CD14-positive monocyte (primary cell): ENCODE measurements at regions not wholly inside any gene's neighbourhood (a gene's known extent, or its start where the extent isn't known, plus 50 kb on each side); places are given as distances from the start of the nearest gene placed in this dataset.

Source experiments
- DNase-seq, 3 donors: peaks; one replicate each; pipeline ENCODE4 v3.0.0-alpha.2; 2011 to 2022
- H2AFZ ChIP-seq: 2 replicates; pipeline ENCODE4 v1.6.0; 2012; ENCODE audit warnings: mild to moderate bottlenecking, low read depth, low read length, inconsistent platforms; ENCODE audit not compliant: insufficient read depth, poor library complexity, severe bottlenecking
- H3K27ac ChIP-seq, 2 donors: 1 replicate in 1 of 2; 2 replicates in 1 of 2; pipeline ENCODE4 v1.5.1; 2012 to 2013; ENCODE audit warnings: low read length in 2 of 2, control low read depth in 1 of 2, inconsistent platforms in 1 of 2, low read depth in 1 of 2, mild to moderate bottlenecking in 1 of 2
- H3K27me3 ChIP-seq, 2 donors: one replicate each; pipeline versions ENCODE4 v1.6.0 to v1.6.1; 2011 to 2013; ENCODE audit warnings: low read length in 2 of 2; ENCODE audit not compliant: control insufficient read depth in 2 of 2, insufficient read depth in 2 of 2
- H3K36me3 ChIP-seq, 2 donors: replicated peaks in 1 of 2; 1 replicate in 1 of 2; 2 replicates in 1 of 2; pipeline versions ENCODE4 v1.5.1 to v1.6.1; 2012 to 2013; ENCODE audit warnings: low read length in 2 of 2, control low read depth in 1 of 2, inconsistent platforms in 1 of 2, mild to moderate bottlenecking in 1 of 2; ENCODE audit not compliant: insufficient read depth in 2 of 2, control insufficient read depth in 1 of 2
- H3K4me1 ChIP-seq, 2 donors: 1 replicate in 1 of 2; 2 replicates in 1 of 2; pipeline versions ENCODE4 v1.5.1 to v1.6.1; 2012 to 2013; ENCODE audit warnings: low read length in 2 of 2, control low read depth in 1 of 2, inconsistent platforms in 1 of 2, mild to moderate bottlenecking in 1 of 2, moderate library complexity in 1 of 2; ENCODE audit not compliant: insufficient read depth in 2 of 2, control insufficient read depth in 1 of 2
- H3K4me2 ChIP-seq: replicated peaks from 2 replicates; pipeline ENCODE3; 2012; ENCODE audit warnings: low read length, moderate library complexity, mild to moderate bottlenecking; ENCODE audit not compliant: poor library complexity, severe bottlenecking; ENCODE audit errors: extremely low read depth
- H3K4me3 ChIP-seq, 3 experiments: fragments of 200-600 bp in 1 of 3; sonication (generic) in 1 of 3; replicated peaks in 1 of 3; 1 replicate in 2 of 3; 2 replicates in 1 of 3; pipeline ENCODE4 v1.5.1; 2011 to 2013; ENCODE audit warnings: low read length in 3 of 3, mild to moderate bottlenecking in 3 of 3, control low read depth in 2 of 3, low read depth in 2 of 3, inconsistent platforms in 1 of 3, moderate library complexity in 1 of 3
- H3K79me2 ChIP-seq: 2 replicates; pipeline ENCODE4 v1.6.0; 2012; ENCODE audit warnings: mild to moderate bottlenecking, control low read depth, inconsistent platforms, low read length, moderate library complexity; ENCODE audit not compliant: insufficient read depth
- H3K9ac ChIP-seq: 2 replicates; pipeline ENCODE4 v1.6.0; 2017; ENCODE audit warnings: low read length, mild to moderate bottlenecking; ENCODE audit not compliant: insufficient read depth, poor library complexity, severe bottlenecking
- H3K9me3 ChIP-seq, 2 donors: replicated peaks in 1 of 2; 1 replicate in 1 of 2; 2 replicates in 1 of 2; pipeline versions ENCODE4 v1.5.1 to v1.6.1; 2012 to 2013; ENCODE audit warnings: low read length in 2 of 2, control low read depth in 1 of 2; ENCODE audit not compliant: control insufficient read depth in 1 of 2, insufficient read depth in 1 of 2
- H4K20me1 ChIP-seq: 2 replicates; pipeline ENCODE4 v1.6.0; 2012; ENCODE audit warnings: mild to moderate bottlenecking, low read length, control low read depth, moderate library complexity; ENCODE audit not compliant: insufficient read depth
- H3K27ac Mint-ChIP-seq, 7 donors: one replicate each; pipeline ENCODE4 v1.8.0; 2020; ENCODE audit warnings: mild to moderate bottlenecking in 7 of 7, mixed read lengths in 7 of 7, moderate library complexity in 6 of 7, inconsistent platforms in 2 of 7
- H3K27me3 Mint-ChIP-seq, 3 donors: one replicate each; pipeline ENCODE4 v1.8.0; 2021 to 2022; ENCODE audit warnings: low read depth in 3 of 3, mild to moderate bottlenecking in 3 of 3, mixed read lengths in 3 of 3, moderate library complexity in 3 of 3, inconsistent platforms in 1 of 3
- H3K36me3 Mint-ChIP-seq, 2 donors: one replicate each; pipeline ENCODE4 v1.8.0; 2020; ENCODE audit warnings: mixed read lengths in 2 of 2, inconsistent platforms in 1 of 2, mild to moderate bottlenecking in 1 of 2
- H3K4me1 Mint-ChIP-seq: one replicate; pipeline ENCODE4 v1.8.0; 2020; ENCODE audit warnings: mild to moderate bottlenecking, mixed read lengths
- H3K4me3 Mint-ChIP-seq, 2 donors: one replicate each; pipeline ENCODE4 v1.8.0; 2020; ENCODE audit warnings: mild to moderate bottlenecking in 2 of 2, mixed read lengths in 2 of 2, moderate library complexity in 1 of 2
- H3K9me3 Mint-ChIP-seq, 7 donors: one replicate each; pipeline ENCODE4 v1.8.0; 2020 to 2022; ENCODE audit warnings: mixed read lengths in 7 of 7, mild to moderate bottlenecking in 6 of 7, moderate library complexity in 6 of 7, inconsistent platforms in 2 of 7
- WGBS: methylation state at CpG from one replicate; pipeline ENCODE4 v1.1.5; 2013; ENCODE audit warnings: missing lambda C conversion rate; ENCODE audit not compliant: insufficient coverage; 5-methylcytosine and 5-hydroxymethylcytosine counted together
- intact Hi-C, 2 donors: fragments of 100-400 bp; cut with micrococcal nuclease; formaldehyde crosslinking; loops; one replicate each; pipeline versions ENCODE4 v1.15.0 to v1.15.1; 2023
- TF ChIP-seq, protein P1 (sequence below): fragments of 200-600 bp; IDR thresholded peaks from one replicate; pipeline ENCODE4 v1.8.0; 2022; ENCODE audit warnings: antibody characterized with exemption, mild to moderate bottlenecking

DNA sequence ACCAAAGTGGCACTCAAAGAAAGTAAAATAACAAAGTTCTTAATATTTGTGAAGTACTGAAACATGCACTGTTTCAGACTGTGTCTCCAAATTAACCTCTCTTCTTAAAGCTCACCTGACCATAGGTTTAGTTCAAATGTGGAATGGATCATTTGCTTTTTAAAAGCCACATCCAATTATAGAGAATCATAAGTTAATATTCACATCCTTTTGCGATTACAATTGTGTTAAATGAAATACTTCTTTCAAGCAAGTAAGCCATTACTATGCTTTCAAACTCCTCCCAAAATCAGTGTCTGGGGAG is 95.3 kb upstream of the PTPN13 start:
- WGBS: no CpG with 5 or more reads among the region's 1 CpG
- Histone ChIP-seq H3K27ac (no peak overlapping the region), H3K9me3 (no peaks in the 10 kb centered on the region), H2AFZ (no peak overlapping the region), H3K4me2 (no peak overlapping the region), H3K4me1 (peaks cover 0 to under 1% of the 10 kb centered on the region in 2 donors), H3K79me2 (no peaks in the 10 kb centered on the region), H3K27me3 (no peaks in the 10 kb centered on the region), H4K20me1 (no peaks in the 10 kb centered on the region), H3K9ac (no peak overlapping the region), H3K36me3 (no peaks in the 10 kb centered on the region), H3K4me3 (no peak overlapping the region)
- no peak overlapping the region for H3K4me3 Mint-ChIP-seq
- H3K9me3 Mint-ChIP-seq: no peaks in the 10 kb centered on the region
- TF ChIP-seq, protein P1, sequence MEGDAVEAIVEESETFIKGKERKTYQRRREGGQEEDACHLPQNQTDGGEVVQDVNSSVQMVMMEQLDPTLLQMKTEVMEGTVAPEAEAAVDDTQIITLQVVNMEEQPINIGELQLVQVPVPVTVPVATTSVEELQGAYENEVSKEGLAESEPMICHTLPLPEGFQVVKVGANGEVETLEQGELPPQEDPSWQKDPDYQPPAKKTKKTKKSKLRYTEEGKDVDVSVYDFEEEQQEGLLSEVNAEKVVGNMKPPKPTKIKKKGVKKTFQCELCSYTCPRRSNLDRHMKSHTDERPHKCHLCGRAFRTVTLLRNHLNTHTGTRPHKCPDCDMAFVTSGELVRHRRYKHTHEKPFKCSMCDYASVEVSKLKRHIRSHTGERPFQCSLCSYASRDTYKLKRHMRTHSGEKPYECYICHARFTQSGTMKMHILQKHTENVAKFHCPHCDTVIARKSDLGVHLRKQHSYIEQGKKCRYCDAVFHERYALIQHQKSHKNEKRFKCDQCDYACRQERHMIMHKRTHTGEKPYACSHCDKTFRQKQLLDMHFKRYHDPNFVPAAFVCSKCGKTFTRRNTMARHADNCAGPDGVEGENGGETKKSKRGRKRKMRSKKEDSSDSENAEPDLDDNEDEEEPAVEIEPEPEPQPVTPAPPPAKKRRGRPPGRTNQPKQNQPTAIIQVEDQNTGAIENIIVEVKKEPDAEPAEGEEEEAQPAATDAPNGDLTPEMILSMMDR: peak; percentile 74
- H3K27me3 Mint-ChIP-seq: peaks cover 0 to 5% (median 1%) of the 10 kb centered on the region in 3 donors
- H3K27ac Mint-ChIP-seq: no peak overlapping the region
- peaks cover 2% of the 10 kb centered on the region for H3K4me1 Mint-ChIP-seq
- DNase-seq: no peak
- no peaks in the 10 kb centered on the region for H3K36me3 Mint-ChIP-seq
- intact Hi-C loops: no loop called here

DNA sequence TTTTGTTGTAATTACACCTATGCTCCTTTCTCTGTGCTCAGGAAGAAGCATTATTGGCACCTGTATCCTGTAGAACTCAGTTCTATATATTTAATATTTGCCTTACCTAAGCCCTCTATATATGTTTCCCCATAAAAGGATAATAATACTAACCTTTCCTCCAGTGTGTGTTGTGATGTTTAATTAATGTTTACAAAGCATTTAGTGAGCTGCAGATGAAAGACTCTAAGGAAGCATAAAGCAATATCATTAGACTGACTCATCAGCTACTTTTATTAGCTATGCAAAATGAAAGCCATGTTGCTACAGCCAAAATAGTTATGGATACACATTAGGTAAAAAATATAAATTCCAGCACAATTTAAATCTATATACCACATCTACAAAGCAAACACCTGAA is 93.6 kb upstream of the PTPN13 start:
- H3K27me3 ChIP-seq: no peaks in the 10 kb centered on the region
- no peak overlapping the region for H3K9ac ChIP-seq
- no peaks in the 10 kb centered on the region for H3K4me1 ChIP-seq
- no peaks in the 10 kb centered on the region for H4K20me1 ChIP-seq
- no peak for DNase-seq
- TF ChIP-seq, protein P1: no peak
- peaks cover 0 to 3% (median 1%) of the 10 kb centered on the region in 3 donors for H3K27me3 Mint-ChIP-seq
- no peak overlapping the region for H2AFZ ChIP-seq
- H3K9me3 Mint-ChIP-seq: no peaks in the 10 kb centered on the region
- H3K36me3 ChIP-seq: no peaks in the 10 kb centered on the region
- H3K27ac ChIP-seq: no peak overlapping the region
- no peak overlapping the region for H3K4me3 ChIP-seq
- intact Hi-C loops: no loop called here
- H3K27ac Mint-ChIP-seq: no peak overlapping the region
- no peaks in the 10 kb centered on the region for H3K79me2 ChIP-seq
- no peaks in the 10 kb centered on the region for H3K4me1 Mint-ChIP-seq
- no peak overlapping the region for H3K4me2 ChIP-seq
- H3K36me3 Mint-ChIP-seq: no peaks in the 10 kb centered on the region
- H3K4me3 Mint-ChIP-seq: no peak overlapping the region
- H3K9me3 ChIP-seq: no peaks in the 10 kb centered on the region
